SK-N-SH (cell line): ENCODE measurements at regions not wholly inside any gene's neighbourhood (a gene's known extent, or its start where the extent isn't known, plus 50 kb on each side); places are given as distances from the start of the nearest gene placed in this dataset.

ENCODE experiments used
- CTCF ChIP-seq: fragments of 200-600 bp; sonication (generic); IDR thresholded peaks from 2 replicates; pipeline ENCODE4 v1.6.1; 2017; ENCODE audit warnings: antibody characterized with exemption, mild to moderate bottlenecking, moderate library complexity
- MAX ChIP-seq: IDR thresholded peaks from 2 replicates; pipeline ENCODE4 v1.4.0; 2012; ENCODE audit warnings: low read depth
- SIN3A ChIP-seq: IDR thresholded peaks from 2 replicates; pipeline ENCODE4 v1.6.1; 2012; ENCODE audit warnings: low read depth, mild to moderate bottlenecking, low read length, moderate library complexity, borderline replicate concordance

GRCh38 chr15:29548006-29548405, 274.3 kb downstream of the TJP1 start:
- TF ChIP-seq MAX (no peak), SIN3A (no peak), CTCF (no peak)
